Fibroblast of mammary gland (primary cell): ENCODE measurements at regions not wholly inside any gene's neighbourhood (a gene's known extent, or its start where the extent isn't known, plus 50 kb on each side); places are given as distances from the start of the nearest gene placed in this dataset.

Source experiments
- DNase-seq: peaks from one replicate; pipeline ENCODE4 v3.0.0-alpha.2; 2010; ENCODE audit warnings: low read depth
- H3K4me3 ChIP-seq: 2 replicates; pipeline ENCODE4 v1.5.1; 2011; ENCODE audit warnings: low read depth, mild to moderate bottlenecking, low read length, moderate library complexity; ENCODE audit not compliant: control insufficient read depth
- TF ChIP-seq, protein P1 (sequence below): conservative IDR thresholded peaks from 2 replicates; pipeline ENCODE4 v1.5.1; 2011; ENCODE audit warnings: low read depth, low read length, inconsistent platforms; ENCODE audit not compliant: control insufficient read depth, insufficient read depth

DNA sequence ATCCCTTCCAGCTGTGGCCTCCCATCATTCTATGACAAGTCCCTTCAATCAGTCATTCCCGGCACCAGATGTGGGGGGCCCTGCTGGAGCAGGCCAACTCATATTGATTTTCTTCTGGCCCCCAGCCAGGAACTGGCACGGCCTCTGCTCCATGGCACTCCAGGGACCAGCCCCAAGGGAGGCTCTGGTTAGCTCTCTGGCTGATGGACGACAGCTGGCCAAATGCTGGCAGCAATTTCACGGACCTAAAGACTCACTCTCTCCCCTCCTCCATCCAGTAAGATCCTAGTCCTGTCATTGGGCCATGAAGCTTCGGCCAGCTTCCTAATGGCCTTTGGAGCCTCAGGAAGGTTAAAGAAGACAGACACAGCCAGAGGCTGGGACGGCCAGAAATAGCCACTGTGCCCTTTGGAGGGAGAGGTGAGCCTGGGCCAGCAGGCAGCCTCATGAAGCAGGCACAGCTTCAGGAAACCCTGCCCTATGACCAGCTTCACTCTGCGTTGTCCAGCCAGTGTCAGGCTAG is 131.0 kb downstream of the MEX3B start:
- DNase-seq = no peak
- H3K4me3 ChIP-seq = no peak overlapping the region
- TF ChIP-seq, protein P1, sequence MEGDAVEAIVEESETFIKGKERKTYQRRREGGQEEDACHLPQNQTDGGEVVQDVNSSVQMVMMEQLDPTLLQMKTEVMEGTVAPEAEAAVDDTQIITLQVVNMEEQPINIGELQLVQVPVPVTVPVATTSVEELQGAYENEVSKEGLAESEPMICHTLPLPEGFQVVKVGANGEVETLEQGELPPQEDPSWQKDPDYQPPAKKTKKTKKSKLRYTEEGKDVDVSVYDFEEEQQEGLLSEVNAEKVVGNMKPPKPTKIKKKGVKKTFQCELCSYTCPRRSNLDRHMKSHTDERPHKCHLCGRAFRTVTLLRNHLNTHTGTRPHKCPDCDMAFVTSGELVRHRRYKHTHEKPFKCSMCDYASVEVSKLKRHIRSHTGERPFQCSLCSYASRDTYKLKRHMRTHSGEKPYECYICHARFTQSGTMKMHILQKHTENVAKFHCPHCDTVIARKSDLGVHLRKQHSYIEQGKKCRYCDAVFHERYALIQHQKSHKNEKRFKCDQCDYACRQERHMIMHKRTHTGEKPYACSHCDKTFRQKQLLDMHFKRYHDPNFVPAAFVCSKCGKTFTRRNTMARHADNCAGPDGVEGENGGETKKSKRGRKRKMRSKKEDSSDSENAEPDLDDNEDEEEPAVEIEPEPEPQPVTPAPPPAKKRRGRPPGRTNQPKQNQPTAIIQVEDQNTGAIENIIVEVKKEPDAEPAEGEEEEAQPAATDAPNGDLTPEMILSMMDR = no peak

DNA sequence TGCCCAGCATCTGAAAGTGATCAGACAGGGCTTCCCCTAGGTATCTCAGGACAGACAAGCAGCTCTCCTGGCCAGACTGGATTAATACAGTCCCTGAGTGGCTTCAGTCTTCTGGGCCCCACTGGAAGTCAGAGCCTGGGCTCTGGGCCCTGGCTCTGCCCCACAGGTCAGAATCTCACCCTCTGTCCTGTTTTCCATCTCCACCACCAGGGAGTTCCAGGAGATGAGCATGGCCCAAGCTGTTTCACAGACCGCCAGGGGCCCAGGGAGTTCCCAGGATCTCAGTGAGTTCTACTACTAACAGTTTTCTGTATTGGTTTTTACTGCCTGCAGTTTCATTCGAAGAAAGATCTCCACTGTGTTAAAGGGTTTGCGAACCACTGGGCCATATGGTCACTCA is 131.5 kb downstream of the MEX3B start:
- no peak for DNase-seq
- TF ChIP-seq, protein P1 = no peak
- no peak overlapping the region for H3K4me3 ChIP-seq

- no peak overlapping the region for H3K4me3 ChIP-seq
- DNase-seq = no peak
- TF ChIP-seq, protein P1 = no peak
These were observed 134.5 kb downstream of the MEX3B start for GRCh38 chr15:81911022-81911971.

DNA sequence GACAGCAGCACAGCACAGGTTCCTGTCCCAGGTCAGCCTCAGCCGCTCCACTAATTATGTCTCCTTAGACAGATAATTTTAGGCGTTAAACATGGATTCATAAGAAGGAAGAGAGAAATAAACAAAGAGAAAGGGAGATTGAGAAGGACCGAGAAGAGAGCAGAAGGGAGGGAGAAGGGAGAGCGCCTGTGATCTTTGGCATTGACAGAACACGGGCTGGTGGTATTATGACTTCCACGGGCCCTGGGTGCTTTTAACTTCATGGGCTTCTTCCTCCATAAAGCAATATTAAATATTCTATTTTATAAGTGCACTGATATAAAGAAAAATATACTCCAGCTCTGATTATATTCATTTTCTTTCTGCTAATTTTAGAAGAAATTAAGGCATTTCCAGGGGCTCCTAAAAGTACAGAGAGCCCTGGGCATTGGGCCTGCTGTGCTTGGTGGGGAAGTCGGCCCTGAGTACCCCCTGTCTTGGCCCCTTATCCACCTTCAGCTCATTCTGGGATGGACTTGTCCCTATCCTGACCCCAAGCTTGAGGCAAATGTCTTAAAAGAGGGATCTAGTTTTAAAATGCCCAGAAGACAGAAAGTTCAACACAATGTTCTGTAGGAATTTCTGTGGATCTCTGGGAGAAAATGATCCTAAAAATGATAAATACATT is 135.3 kb downstream of the MEX3B start:
- DNase-seq = no peak
- H3K4me3 ChIP-seq = no peak overlapping the region

DNA sequence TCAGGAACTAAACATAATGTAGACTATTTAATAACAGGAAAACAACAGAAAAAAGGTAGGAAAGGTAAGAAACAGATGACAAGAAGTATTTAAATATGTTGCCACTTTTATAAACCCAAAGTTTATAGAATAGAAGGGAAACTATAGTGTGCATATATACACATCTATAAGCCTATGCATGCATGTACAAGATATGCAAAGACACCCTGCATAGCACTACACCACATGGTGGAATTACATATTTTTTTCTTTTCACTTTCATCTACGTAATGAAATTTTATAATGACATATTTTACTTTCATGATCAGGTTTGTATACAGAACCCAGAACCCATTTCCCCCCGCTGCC is 136.8 kb downstream of the MEX3B start:
- TF ChIP-seq, protein P1 = no peak
- no peak overlapping the region for H3K4me3 ChIP-seq
- DNase-seq = no peak

More for the DNA sequence above, 135.3 kb downstream of the MEX3B start:
- TF ChIP-seq, protein P1 = no peak

GRCh38 chr15:81908111-81908510 is 137.7 kb downstream of the MEX3B start:
- H3K4me3 ChIP-seq = no peak overlapping the region
- no peak for DNase-seq
- TF ChIP-seq, protein P1 = no peak
